GM23248 (cell line): ENCODE measurements at regions not wholly inside any gene's neighbourhood (a gene's known extent, or its start where the extent isn't known, plus 50 kb on each side); places are given as distances from the start of the nearest gene placed in this dataset.
A peak's percentile ranks its signal among the peaks of the same experiment; 100 is the strongest.

Experiments
- DNase-seq: peaks from one replicate; pipeline ENCODE4 v3.0.0-alpha.2; 2015
- H2AFZ ChIP-seq: fragments of 200-600 bp; sonication (generic); 2 replicates; pipeline ENCODE4 v1.6.1; 2016; ENCODE audit warnings: antibody characterized with exemption
- H3F3A ChIP-seq: fragments of 200-600 bp; sonication (generic); 2 replicates; pipeline ENCODE4 v1.6.1; 2016; ENCODE audit warnings: mild to moderate bottlenecking, antibody characterized with exemption, mixed run types; ENCODE audit not compliant: insufficient read depth
- H3K27ac ChIP-seq: fragments of 200-600 bp; sonication (generic); 2 replicates; pipeline ENCODE4 v1.5.1; 2016; ENCODE audit warnings: mild to moderate bottlenecking
- H3K27me3 ChIP-seq: fragments of 200-600 bp; sonication (generic); replicated peaks from 2 replicates; pipeline ENCODE4 v1.6.1; 2016; ENCODE audit warnings: mild to moderate bottlenecking; ENCODE audit not compliant: insufficient read depth
- H3K36me3 ChIP-seq: fragments of 200-600 bp; sonication (generic); 2 replicates; pipeline ENCODE4 v1.6.1; 2016; ENCODE audit warnings: low read depth, mild to moderate bottlenecking
- H3K4me1 ChIP-seq: fragments of 200-600 bp; sonication (generic); 2 replicates; pipeline ENCODE4 v1.6.1; 2016; ENCODE audit warnings: mild to moderate bottlenecking; ENCODE audit not compliant: insufficient read depth
- H3K4me2 ChIP-seq: fragments of 200-600 bp; sonication (generic); one replicate; pipeline ENCODE4 v1.6.1; 2016; ENCODE audit warnings: mild to moderate bottlenecking; ENCODE audit not compliant: unreplicated experiment
- H3K4me3 ChIP-seq: fragments of 200-600 bp; sonication (generic); 2 replicates; pipeline ENCODE4 v1.5.1; 2016; ENCODE audit warnings: mild to moderate bottlenecking
- H3K79me2 ChIP-seq: fragments of 200-600 bp; sonication (generic); 2 replicates; pipeline ENCODE4 v1.6.1; 2016; ENCODE audit warnings: mild to moderate bottlenecking; ENCODE audit not compliant: insufficient read depth
- H3K9ac ChIP-seq: fragments of 200-600 bp; sonication (generic); 2 replicates; pipeline ENCODE4 v1.6.1; 2016; ENCODE audit warnings: mild to moderate bottlenecking
- H3K9me2 ChIP-seq: fragments of 200-600 bp; sonication (generic); 2 replicates; pipeline ENCODE4 v1.6.1; 2016; ENCODE audit warnings: mixed run types, mild to moderate bottlenecking, moderate library complexity; ENCODE audit not compliant: insufficient read depth
- H3K9me3 ChIP-seq: fragments of 200-600 bp; sonication (generic); one replicate; pipeline ENCODE4 v1.6.1; 2017; ENCODE audit warnings: low read depth
- H4K20me1 ChIP-seq: fragments of 200-600 bp; sonication (generic); 2 replicates; pipeline ENCODE4 v1.6.0; 2016; ENCODE audit not compliant: insufficient read depth
- EZH2 ChIP-seq: fragments of 200-600 bp; sonication (generic); IDR thresholded peaks from 2 replicates; pipeline ENCODE4 v1.6.1; 2018; ENCODE audit warnings: antibody characterized with exemption, mild to moderate bottlenecking; ENCODE audit not compliant: insufficient read depth, poor library complexity, severe bottlenecking
- EZH2phosphoT487 ChIP-seq: fragments of 200-600 bp; sonication (generic); IDR thresholded peaks from 2 replicates; pipeline ENCODE4 v1.6.1; 2018; ENCODE audit warnings: antibody characterized with exemption, moderate library complexity, mild to moderate bottlenecking, low read depth; ENCODE audit not compliant: insufficient read depth
- WGBS, 2 experiments: methylation state at CpG; one replicate each; pipeline ENCODE4 v1.1.6; 2015 to 2017; ENCODE audit warnings: low lambda C conversion rate in 2 of 2, low coverage in 1 of 2; ENCODE audit errors: missing lambda C conversion rate in 2 of 2; 5-methylcytosine and 5-hydroxymethylcytosine counted together
- in situ Hi-C: fragments of 300-500 bp; cut with MboI; formaldehyde crosslinking; loops from 2 replicates; pipeline ENCODE4 v1.15.0; 2020

DNA sequence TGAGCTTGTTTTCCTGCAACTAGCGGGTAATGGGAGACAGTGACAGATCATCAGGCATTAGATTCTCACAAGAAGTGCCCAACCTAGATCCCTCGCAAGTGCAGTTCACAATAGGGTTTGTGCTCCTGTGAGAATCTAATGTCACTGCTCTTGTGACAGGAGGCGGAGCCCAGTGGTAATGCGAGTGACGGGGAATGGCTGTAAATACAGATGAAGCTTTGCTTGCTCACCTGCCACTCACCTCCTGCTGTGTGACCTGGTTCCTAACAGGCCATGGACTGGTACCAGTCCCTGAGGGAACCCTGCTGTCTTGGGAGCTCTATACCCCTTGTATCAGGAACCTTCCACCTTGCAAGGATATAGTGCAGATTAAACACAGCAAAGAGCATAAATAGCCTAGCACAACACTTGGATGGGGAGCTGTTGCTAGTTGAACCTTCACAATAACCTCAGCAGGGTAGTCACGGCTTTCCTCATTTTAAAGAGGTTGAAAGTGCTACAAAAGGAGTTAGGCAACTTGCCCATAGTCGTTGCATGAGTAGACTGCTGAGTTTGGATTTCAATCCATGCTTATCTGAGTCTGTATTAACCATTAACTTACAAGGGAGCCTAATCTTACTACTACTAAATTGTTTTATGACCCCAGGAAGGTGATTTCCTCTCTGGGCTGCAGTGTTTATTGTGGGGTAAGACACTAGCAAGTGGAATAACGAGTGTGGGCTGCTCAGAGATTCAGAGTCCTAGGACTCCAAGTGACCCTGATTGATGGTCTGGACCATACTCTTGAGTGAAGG, 156.6 kb upstream of the ZFHX3 start:
- Histone ChIP-seq H3K36me3 (no peaks in the 10 kb centered on the region), H3K9me3 (no peaks in the 10 kb centered on the region), H3K4me1 (peaks cover 18% of the 10 kb centered on the region), H3K27me3 (no peaks in the 10 kb centered on the region), H2AFZ (no peak overlapping the region), H4K20me1 (no peaks in the 10 kb centered on the region), H3K9ac (no peak overlapping the region), H3K27ac (no peak overlapping the region), H3K9me2 (no peaks in the 10 kb centered on the region), H3K4me2 (no peak overlapping the region), H3K79me2 (no peaks in the 10 kb centered on the region), H3F3A (peaks cover 25% of the 10 kb centered on the region), H3K4me3 (no peak overlapping the region)
- no peak for DNase-seq
- TF ChIP-seq EZH2phosphoT487 (no peak), EZH2 (no peak)
- in situ Hi-C loops = no loop called here
- WGBS, 2 experiments = 93 to 98% methylated on average over 8 of the region's 8 CpGs

- WGBS, 2 experiments = 2 to 4% methylated on average over 5 of the region's 5 CpGs
- H3K79me2 ChIP-seq = no peaks in the 10 kb centered on the region
- H3F3A ChIP-seq = peaks cover 25% of the 10 kb centered on the region
- no peaks in the 10 kb centered on the region for H3K27me3 ChIP-seq
- H3K4me2 ChIP-seq = peak overlapping the region; percentile 85
- no peaks in the 10 kb centered on the region for H3K9me3 ChIP-seq
- H3K9ac ChIP-seq = peak overlapping the region; percentile 53
- no peaks in the 10 kb centered on the region for H3K36me3 ChIP-seq
- H4K20me1 ChIP-seq = no peaks in the 10 kb centered on the region
- no peak overlapping the region for H2AFZ ChIP-seq
- H3K9me2 ChIP-seq = no peaks in the 10 kb centered on the region
- in situ Hi-C loops = no loop called here
- H3K4me3 ChIP-seq = peak overlapping the region; percentile 54
- TF ChIP-seq EZH2 = no peak
- no peak for TF ChIP-seq EZH2phosphoT487
- peak; percentile 98 for DNase-seq
- peaks cover 18% of the 10 kb centered on the region for H3K4me1 ChIP-seq
- peak overlapping the region; percentile 65 for H3K27ac ChIP-seq
These were observed 154.3 kb upstream of the ZFHX3 start for GRCh38 chr16:73202161-73202729.

DNA sequence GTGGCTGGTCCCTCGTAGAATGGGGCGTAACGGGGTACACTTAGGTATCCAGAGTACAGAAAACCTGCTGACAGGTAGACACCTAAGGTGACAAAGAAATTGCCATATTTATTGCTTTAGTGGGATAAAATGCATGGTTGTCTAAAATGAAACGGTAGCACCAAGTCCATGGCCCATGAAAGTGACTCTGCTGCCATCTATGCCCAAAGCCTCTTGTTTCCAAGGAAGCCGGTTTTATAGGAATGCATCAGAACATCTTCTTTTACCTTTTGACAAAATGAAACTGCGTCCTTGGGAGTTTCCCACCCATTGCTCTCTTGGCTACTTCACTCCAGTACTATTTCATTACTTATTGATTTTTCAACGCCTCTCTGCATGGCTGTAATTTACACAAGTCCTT, 151.3 kb upstream of the ZFHX3 start:
- H3K4me2 ChIP-seq = no peak overlapping the region
- H3K4me3 ChIP-seq = no peak overlapping the region
- H3K9me2 ChIP-seq = no peaks in the 10 kb centered on the region
- H3K4me1 ChIP-seq = peaks cover 18% of the 10 kb centered on the region
- no peak overlapping the region for H3K27ac ChIP-seq
- H3K9ac ChIP-seq = no peak overlapping the region
- no peaks in the 10 kb centered on the region for H3K79me2 ChIP-seq
- TF ChIP-seq EZH2 = no peak
- no peak for TF ChIP-seq EZH2phosphoT487
- DNase-seq = no peak
- no peaks in the 10 kb centered on the region for H3K9me3 ChIP-seq
- 91 to 96% methylated on average over 7 of the region's 7 CpGs for WGBS, 2 experiments
- peaks cover 25% of the 10 kb centered on the region for H3F3A ChIP-seq
- H4K20me1 ChIP-seq = no peaks in the 10 kb centered on the region
- no peaks in the 10 kb centered on the region for H3K27me3 ChIP-seq
- H2AFZ ChIP-seq = no peak overlapping the region
- no peaks in the 10 kb centered on the region for H3K36me3 ChIP-seq
- in situ Hi-C loops = loop anchor here (10.0 to 25.0 kb wide), 2 partner anchors 364 to 712 kb away; no protein-coding TSS in a partner anchor

DNA sequence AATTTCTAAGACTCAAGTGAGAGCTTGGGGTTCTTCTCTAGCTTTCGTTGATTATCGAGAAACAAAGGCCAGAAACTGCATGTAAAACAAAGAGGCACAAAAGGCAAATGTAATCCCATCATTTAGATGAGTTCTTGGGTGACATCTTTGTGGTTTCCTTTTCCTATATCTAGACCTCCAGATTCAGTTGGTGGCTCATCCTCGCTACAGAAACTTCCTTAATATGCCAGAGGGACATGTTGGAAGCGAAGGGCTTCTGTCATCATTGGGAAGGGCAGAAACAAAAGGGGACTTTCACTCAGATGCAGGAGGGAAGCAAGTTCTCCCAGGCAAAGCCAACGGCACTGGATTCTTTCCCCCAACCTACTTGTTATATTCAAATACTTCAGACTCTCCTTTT, 150.6 kb upstream of the ZFHX3 start:
- no peak overlapping the region for H2AFZ ChIP-seq
- 94 to 96% methylated on average over 5 of the region's 5 CpGs for WGBS, 2 experiments
- no peaks in the 10 kb centered on the region for H3K9me2 ChIP-seq
- in situ Hi-C loops = loop anchor here (10.0 to 25.0 kb wide), 2 partner anchors 364 to 711 kb away; no protein-coding TSS in a partner anchor
- no peaks in the 10 kb centered on the region for H3K9me3 ChIP-seq
- H4K20me1 ChIP-seq = no peaks in the 10 kb centered on the region
- H3F3A ChIP-seq = peaks cover 23% of the 10 kb centered on the region
- TF ChIP-seq EZH2phosphoT487 = no peak
- no peak for TF ChIP-seq EZH2
- no peak overlapping the region for H3K27ac ChIP-seq
- no peaks in the 10 kb centered on the region for H3K36me3 ChIP-seq
- no peak for DNase-seq
- H3K4me1 ChIP-seq = peaks cover 18% of the 10 kb centered on the region
- H3K27me3 ChIP-seq = no peaks in the 10 kb centered on the region
- no peaks in the 10 kb centered on the region for H3K79me2 ChIP-seq
- no peak overlapping the region for H3K4me2 ChIP-seq
- no peak overlapping the region for H3K9ac ChIP-seq
- H3K4me3 ChIP-seq = no peak overlapping the region
